ENCODE measurements at regions not wholly inside any gene's neighbourhood (a gene's known extent, or its start where the extent isn't known, plus 50 kb on each side); places are given as distances from the start of the nearest gene placed in this dataset.

DNA sequence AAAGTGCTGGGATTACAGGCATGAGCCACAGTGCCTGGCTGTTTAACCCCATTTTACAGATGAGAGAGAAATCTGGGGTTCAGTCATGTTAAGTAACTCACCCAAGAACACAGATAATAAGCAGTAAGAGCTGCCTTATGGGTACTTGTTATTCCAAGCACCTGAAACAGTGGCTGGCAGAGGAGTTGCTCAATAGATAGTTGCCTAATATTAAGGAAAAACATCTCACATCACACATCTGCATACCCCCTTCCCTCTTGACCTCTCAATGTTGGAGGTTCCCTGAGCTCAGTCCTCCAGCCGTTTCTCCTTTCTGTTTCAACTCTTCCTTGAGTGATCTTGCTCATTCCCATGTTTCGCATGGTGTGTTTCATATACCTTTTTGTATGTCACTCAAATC lies 401.9 kb downstream of the KLF12 start:
- no peaks in the 10 kb centered on the region for H3K9me3 ChIP-seq (replicated peaks in 1 of 3)
- no peak overlapping the region for H3K27ac ChIP-seq
- 90 to 98% (median 90%) methylated on average over 2 of the region's 2 CpGs for WGBS, 4 donors
- intact Hi-C loops (cut with DNase I) = no loop called here
- no peaks in the 10 kb centered on the region for H3K27me3 ChIP-seq
- H3K4me1 ChIP-seq (replicated peaks in 1 of 2) = no peaks in the 10 kb centered on the region
- no peak for DNase-seq
- no peak overlapping the region for H3K4me3 ChIP-seq
- no peak for TF ChIP-seq CTCF (IDR thresholded peaks at IDR 0.05)
- no peak for TF ChIP-seq POLR2A (IDR thresholded peaks at IDR 0.05)
- H3K36me3 ChIP-seq (replicated peaks in 1 of 2) = no peaks in the 10 kb centered on the region

GRCh38 chr13:73731564-73731963 lies 402.6 kb downstream of the KLF12 start:
- no peak for TF ChIP-seq POLR2A (IDR thresholded peaks at IDR 0.05)
- no peak for TF ChIP-seq CTCF (IDR thresholded peaks at IDR 0.05)
- H3K36me3 ChIP-seq (replicated peaks in 1 of 2) = no peaks in the 10 kb centered on the region
- no peaks in the 10 kb centered on the region for H3K27me3 ChIP-seq
- no peak overlapping the region for H3K4me3 ChIP-seq
- no peaks in the 10 kb centered on the region for H3K4me1 ChIP-seq (replicated peaks in 1 of 2)
- no peak for DNase-seq
- intact Hi-C loops (cut with DNase I) = no loop called here
- no peaks in the 10 kb centered on the region for H3K9me3 ChIP-seq (replicated peaks in 1 of 3)
- no peak overlapping the region for H3K27ac ChIP-seq

GRCh38 chr13:73730014-73730413 lies 404.2 kb downstream of the KLF12 start:
- no peak for DNase-seq
- Histone ChIP-seq H3K27me3 (no peaks in the 10 kb centered on the region), H3K36me3 (replicated peaks in 1 of 2) (no peaks in the 10 kb centered on the region), H3K27ac (no peak overlapping the region), H3K9me3 (replicated peaks in 1 of 3) (no peaks in the 10 kb centered on the region), H3K4me1 (replicated peaks in 1 of 2) (no peaks in the 10 kb centered on the region), H3K4me3 (no peak overlapping the region)
- no peak for TF ChIP-seq CTCF (IDR thresholded peaks at IDR 0.05)
- TF ChIP-seq POLR2A (IDR thresholded peaks at IDR 0.05) = no peak
- WGBS, 4 donors = 89 to 95% (median 91%) methylated on average over 5 of the region's 5 CpGs
- intact Hi-C loops (cut with DNase I) = no loop called here

GRCh38 chr13:73729046-73729445 lies 405.2 kb downstream of the KLF12 start:
- Histone ChIP-seq H3K36me3 (replicated peaks in 1 of 2) (no peaks in the 10 kb centered on the region), H3K4me3 (no peak overlapping the region), H3K4me1 (replicated peaks in 1 of 2) (no peaks in the 10 kb centered on the region), H3K9me3 (replicated peaks in 1 of 3) (no peaks in the 10 kb centered on the region), H3K27ac (no peak overlapping the region), H3K27me3 (no peaks in the 10 kb centered on the region)
- TF ChIP-seq POLR2A (IDR thresholded peaks at IDR 0.05) (no peak), CTCF (IDR thresholded peaks at IDR 0.05) (no peak)
- intact Hi-C loops (cut with DNase I) = no loop called here
- 93 to 100% (median 97%) methylated on average over 1 of the region's 1 CpG for WGBS, 4 donors
- no peak for DNase-seq
